Mesodermal cell (in vitro differentiated cells): ENCODE measurements at regions not wholly inside any gene's neighbourhood (a gene's known extent, or its start where the extent isn't known, plus 50 kb on each side); places are given as distances from the start of the nearest gene placed in this dataset.

Experiments
- H3K27ac ChIP-seq: 2 replicates; pipeline ENCODE4 v1.7.0; 2013; ENCODE audit warnings: mild to moderate bottlenecking, low read depth, low read length, moderate library complexity; ENCODE audit not compliant: severe bottlenecking
- H3K36me3 ChIP-seq: 2 replicates; pipeline ENCODE4 v1.7.1; 2013; ENCODE audit warnings: mild to moderate bottlenecking, low read length, moderate library complexity; ENCODE audit not compliant: control insufficient read depth, insufficient read depth
- H3K4me1 ChIP-seq: one replicate; pipeline ENCODE4 v1.7.1; 2013; ENCODE audit warnings: mild to moderate bottlenecking, low read length; ENCODE audit not compliant: insufficient read depth, control insufficient read depth, poor library complexity, severe bottlenecking
- H3K4me3 ChIP-seq: 2 replicates; pipeline ENCODE4 v1.7.0; 2013; ENCODE audit warnings: low read length, control low read depth, mild to moderate bottlenecking; ENCODE audit not compliant: insufficient read depth, poor library complexity, severe bottlenecking; ENCODE audit errors: extremely low read depth
- H3K9me3 ChIP-seq: 2 replicates; pipeline ENCODE4 v1.7.1; 2013; ENCODE audit warnings: mild to moderate bottlenecking, low read length, moderate library complexity; ENCODE audit not compliant: control insufficient read depth
- WGBS, 2 experiments: methylation state at CpG; one replicate each; pipeline ENCODE4 v1.1.5; 2013; ENCODE audit warnings: missing lambda C conversion rate in 2 of 2; ENCODE audit not compliant: insufficient coverage in 2 of 2; 5-methylcytosine and 5-hydroxymethylcytosine counted together

GRCh38 chr6:141580988-141581552, 551.7 kb upstream of the GJE1 start:
- Histone ChIP-seq H3K36me3 (no peaks in the 10 kb centered on the region), H3K4me3 (no peak overlapping the region), H3K9me3 (no peaks in the 10 kb centered on the region), H3K27ac (no peak overlapping the region), H3K4me1 (no peaks in the 10 kb centered on the region)
- 89% methylated on average over 1 of the region's 2 CpGs; no CpG with 5 or more reads in 1 of the 2 experiments for WGBS, 2 experiments

DNA sequence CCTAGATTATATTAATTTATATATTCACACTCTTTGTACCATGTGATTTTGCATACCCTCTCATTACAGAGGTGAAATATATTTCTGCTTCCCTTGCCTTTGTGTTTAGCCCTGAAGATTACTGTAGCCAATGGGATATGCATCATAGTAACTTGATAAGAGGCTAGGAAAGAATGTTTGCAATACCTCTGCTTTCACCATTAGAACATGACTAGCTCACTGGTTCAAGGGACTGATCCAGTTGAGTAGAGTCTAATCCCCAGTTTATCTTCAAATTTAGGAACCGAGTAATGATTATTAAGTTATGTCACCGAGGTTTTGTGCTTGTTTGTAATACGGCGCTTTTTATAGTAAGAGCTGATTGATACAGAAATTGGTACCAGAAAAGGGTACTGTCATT, 552.6 kb upstream of the GJE1 start:
- H3K4me1 ChIP-seq, result no peaks in the 10 kb centered on the region
- no peaks in the 10 kb centered on the region for H3K9me3 ChIP-seq
- no peak overlapping the region for H3K27ac ChIP-seq
- 81% methylated on average over 3 of the region's 4 CpGs; no CpG with 5 or more reads in 1 of the 2 experiments for WGBS, 2 experiments
- no peaks in the 10 kb centered on the region for H3K36me3 ChIP-seq
- no peak overlapping the region for H3K4me3 ChIP-seq

GRCh38 chr6:141576751-141577150, 556.0 kb upstream of the GJE1 start:
- Histone ChIP-seq H3K4me3 (no peak overlapping the region), H3K27ac (no peak overlapping the region), H3K4me1 (no peaks in the 10 kb centered on the region), H3K36me3 (no peaks in the 10 kb centered on the region), H3K9me3 (no peaks in the 10 kb centered on the region)

- H3K4me1 ChIP-seq, result peaks cover 9% of the 10 kb centered on the region
- H3K36me3 ChIP-seq, result no peaks in the 10 kb centered on the region
- H3K27ac ChIP-seq, result no peak overlapping the region
- 40 to 67% methylated on average over 1 of the region's 11 CpGs for WGBS, 2 experiments
- H3K4me3 ChIP-seq, result no peak overlapping the region
- no peaks in the 10 kb centered on the region for H3K9me3 ChIP-seq
Measured at GRCh38 chr6:141562851-141563763, 569.6 kb upstream of the GJE1 start.

GRCh38 chr6:141562186-141562811, 570.4 kb upstream of the GJE1 start:
- Histone ChIP-seq H3K27ac (peak overlapping the region; percentile 7), H3K9me3 (no peaks in the 10 kb centered on the region), H3K4me1 (peaks cover 9% of the 10 kb centered on the region), H3K4me3 (no peak overlapping the region), H3K36me3 (no peaks in the 10 kb centered on the region)
- WGBS, 2 experiments, result 39 to 70% methylated on average over 6 to 10 of the region's 15 CpGs

DNA sequence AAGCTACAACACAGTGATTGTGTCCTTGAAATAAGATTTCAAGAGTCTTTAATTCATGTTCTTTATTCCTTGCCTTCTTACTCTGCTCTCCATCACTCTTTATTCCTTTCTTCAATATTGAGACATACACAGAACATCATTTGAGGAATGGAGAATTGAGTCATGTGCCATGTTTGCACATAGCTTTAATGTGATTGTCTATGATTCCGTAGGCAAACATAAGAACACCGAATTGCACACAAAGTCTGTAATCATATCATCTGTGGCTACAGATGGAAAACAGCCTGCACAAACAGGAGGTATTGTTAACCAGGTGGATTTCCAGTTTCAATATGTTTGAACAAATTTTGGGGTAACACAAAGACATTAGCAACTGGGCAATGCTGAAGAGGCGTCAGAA, 571.6 kb upstream of the GJE1 start:
- H3K9me3 ChIP-seq, result no peaks in the 10 kb centered on the region
- peaks cover 9% of the 10 kb centered on the region for H3K4me1 ChIP-seq
- H3K27ac ChIP-seq, result no peak overlapping the region
- no peaks in the 10 kb centered on the region for H3K36me3 ChIP-seq
- no CpG with 5 or more reads among the region's 3 CpGs for WGBS, 2 experiments
- H3K4me3 ChIP-seq, result no peak overlapping the region

- Histone ChIP-seq H3K36me3 (no peaks in the 10 kb centered on the region), H3K9me3 (no peaks in the 10 kb centered on the region), H3K27ac (no peak overlapping the region), H3K4me1 (no peaks in the 10 kb centered on the region), H3K4me3 (no peak overlapping the region)
- WGBS, 2 experiments, result no CpG with 5 or more reads among the region's 1 CpG
Measured at GRCh38 chr6:141552463-141552862, 580.3 kb upstream of the GJE1 start.

GRCh38 chr6:141552031-141552430, 580.7 kb upstream of the GJE1 start:
- Histone ChIP-seq H3K4me1 (no peaks in the 10 kb centered on the region), H3K27ac (no peak overlapping the region), H3K36me3 (no peaks in the 10 kb centered on the region), H3K9me3 (no peaks in the 10 kb centered on the region), H3K4me3 (no peak overlapping the region)
- WGBS, 2 experiments, result 96% methylated on average over 3 of the region's 5 CpGs; no CpG with 5 or more reads in 1 of the 2 experiments

DNA sequence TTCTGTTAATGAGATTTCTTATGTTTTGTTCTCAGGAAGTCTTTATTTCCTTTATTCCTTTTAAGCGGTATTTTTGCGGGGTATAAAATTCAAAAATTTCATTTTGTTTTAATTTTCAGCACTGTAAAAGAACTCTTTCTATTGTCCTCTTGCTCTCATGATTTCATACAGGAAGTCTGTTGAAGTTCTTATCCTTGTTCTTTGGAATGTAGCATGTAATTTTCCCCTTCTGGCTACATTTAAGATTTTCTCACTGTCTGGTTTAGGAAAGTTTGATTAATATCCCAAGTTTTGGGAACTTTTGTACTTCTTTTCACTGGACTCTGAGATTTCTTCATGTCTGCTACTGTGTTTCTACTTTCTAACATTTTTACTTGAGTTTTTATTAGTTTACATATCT, 581.4 kb upstream of the GJE1 start:
- H3K4me3 ChIP-seq, result no peak overlapping the region
- H3K4me1 ChIP-seq, result no peaks in the 10 kb centered on the region
- H3K36me3 ChIP-seq, result no peaks in the 10 kb centered on the region
- no peak overlapping the region for H3K27ac ChIP-seq
- H3K9me3 ChIP-seq, result no peaks in the 10 kb centered on the region
- no CpG with 5 or more reads among the region's 2 CpGs for WGBS, 2 experiments

- no CpG with 5 or more reads among the region's 1 CpG for WGBS, 2 experiments
- Histone ChIP-seq H3K36me3 (no peaks in the 10 kb centered on the region), H3K4me3 (no peak overlapping the region), H3K4me1 (no peaks in the 10 kb centered on the region), H3K9me3 (no peaks in the 10 kb centered on the region), H3K27ac (no peak overlapping the region)
Measured at GRCh38 chr6:141550471-141550870, 582.3 kb upstream of the GJE1 start.

DNA sequence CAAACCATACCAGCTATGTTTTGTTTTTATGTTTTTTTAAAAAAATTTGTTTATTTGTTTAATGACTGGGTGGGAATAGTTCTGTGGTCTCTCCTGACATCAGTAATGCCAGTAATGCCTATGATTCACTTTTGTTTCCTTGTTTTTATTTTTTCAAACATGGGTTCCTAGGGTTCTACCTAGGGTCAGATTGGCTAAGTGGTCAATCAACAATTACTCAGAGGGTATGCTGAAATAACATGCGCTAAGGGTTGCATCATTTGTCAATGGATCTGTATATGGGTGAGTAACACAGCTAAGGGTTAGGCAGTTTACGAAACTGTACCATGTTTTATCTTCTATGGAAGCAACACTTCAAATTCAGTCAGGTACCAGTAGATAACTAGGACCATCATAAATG, 583.8 kb upstream of the GJE1 start:
- WGBS, 2 experiments, result 43 to 80% methylated on average over 1 of the region's 2 CpGs
- Histone ChIP-seq H3K4me1 (no peaks in the 10 kb centered on the region), H3K36me3 (no peaks in the 10 kb centered on the region), H3K9me3 (no peaks in the 10 kb centered on the region), H3K27ac (no peak overlapping the region), H3K4me3 (no peak overlapping the region)
